GM04504 (cell line): ENCODE measurements at regions not wholly inside any gene's neighbourhood (a gene's known extent, or its start where the extent isn't known, plus 50 kb on each side); places are given as distances from the start of the nearest gene placed in this dataset.
A peak's percentile ranks its signal among the peaks of the same experiment; 100 is the strongest.

Experiments
- DNase-seq: peaks from one replicate; pipeline ENCODE4 v3.0.0-alpha.2; 2012; ENCODE audit warnings: low read depth

DNA sequence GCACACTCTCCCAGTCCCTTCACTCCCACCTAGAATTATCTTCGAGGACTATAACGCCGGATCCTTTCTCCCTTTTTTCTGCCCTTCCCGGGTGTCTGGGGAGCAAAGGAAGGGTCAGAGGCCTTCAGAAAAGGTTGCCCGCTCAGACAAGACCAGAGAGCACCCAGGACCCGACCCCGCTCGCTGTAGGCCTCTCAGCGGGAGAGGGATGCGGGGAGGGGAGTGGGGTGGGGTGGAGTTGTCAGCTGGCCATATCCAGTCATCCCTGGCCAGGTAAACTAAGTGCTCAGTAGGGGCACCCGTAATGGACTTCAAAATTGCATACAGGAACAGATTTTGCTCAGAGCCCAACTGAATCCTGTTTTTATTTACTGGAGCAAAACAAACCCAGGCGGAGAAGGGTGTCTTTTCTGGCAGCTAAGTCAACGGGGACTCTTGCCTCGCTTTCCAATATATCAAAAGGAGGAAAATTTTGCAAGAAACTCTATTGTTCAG lies 65.0 kb downstream of the NOL4 start:
- DNase-seq: no peak

DNA sequence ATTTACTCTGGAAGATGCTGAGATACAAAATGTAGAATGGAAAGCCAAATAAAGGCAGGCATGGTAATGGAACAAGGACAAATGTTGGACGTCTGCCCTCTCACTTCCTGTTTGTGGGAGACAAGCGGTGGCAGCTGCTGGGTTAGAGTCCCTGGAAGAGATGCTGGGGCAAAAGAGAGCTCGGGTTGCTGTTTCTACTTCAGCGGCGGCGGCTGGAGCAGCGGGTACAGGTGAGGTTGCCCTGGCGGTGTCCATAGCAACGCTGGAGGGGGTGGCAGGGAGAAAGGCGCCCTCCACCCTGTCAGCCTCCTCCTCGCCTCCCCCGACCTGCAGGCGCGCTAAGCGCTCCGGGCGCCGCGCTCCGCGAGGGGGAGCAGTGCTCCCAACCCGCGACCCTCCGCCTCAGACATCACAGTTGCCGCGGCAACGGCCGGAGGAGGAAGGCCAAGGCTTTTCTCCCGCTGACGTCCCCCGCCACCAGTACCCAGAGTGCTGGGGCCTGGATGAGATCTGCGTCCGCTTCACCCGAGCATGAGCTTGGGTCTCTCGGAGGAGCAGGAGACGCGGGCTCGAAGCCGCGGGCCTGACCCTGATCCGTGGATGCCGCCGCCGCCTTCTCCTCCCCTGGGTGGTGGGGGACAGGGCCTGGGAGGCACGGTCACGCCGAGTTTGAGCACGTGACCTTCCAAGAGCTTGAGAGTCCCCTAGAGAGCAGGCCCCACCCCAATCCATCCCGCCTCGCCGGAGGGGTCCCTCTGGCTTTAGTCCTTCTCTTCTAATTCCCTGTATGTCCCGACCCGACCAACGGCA lies 65.6 kb downstream of the NOL4 start:
- no peak for DNase-seq

DNA sequence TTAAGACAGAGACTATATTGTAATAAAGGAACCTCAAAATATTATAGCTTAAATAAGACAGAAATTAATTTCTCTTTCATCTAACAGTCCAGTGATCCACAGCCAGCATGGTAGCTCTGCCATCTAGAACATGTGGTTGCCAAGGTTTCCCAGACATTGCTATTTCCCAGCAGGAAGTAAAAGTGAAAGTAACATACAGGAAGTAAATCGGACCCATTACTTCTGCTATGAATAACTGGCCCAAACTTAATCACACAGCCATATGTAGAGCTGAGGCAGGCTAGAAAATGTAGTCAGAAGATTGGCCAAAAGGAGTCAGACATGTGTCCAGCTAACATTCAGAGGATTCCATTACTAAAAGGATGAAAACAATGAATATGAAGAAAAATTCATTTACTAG lies 71.0 kb downstream of the NOL4 start:
- no peak for DNase-seq

DNA sequence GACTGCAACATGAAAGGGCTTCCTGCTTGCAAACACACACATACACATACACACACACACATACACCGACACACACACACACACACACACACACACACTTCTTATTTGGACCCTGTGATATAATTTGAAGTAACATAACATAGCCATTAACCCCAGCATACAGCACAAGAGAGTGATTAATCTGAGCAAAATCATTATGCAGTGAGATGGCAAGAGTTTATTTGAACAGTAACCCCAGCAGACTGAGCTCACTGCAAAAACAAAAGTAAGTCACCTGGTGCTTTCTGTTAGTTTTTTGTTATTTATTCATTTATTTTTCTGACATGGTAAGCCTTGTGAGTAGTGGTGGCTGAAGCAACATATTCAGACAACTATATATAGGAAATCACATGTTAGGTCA lies 93.7 kb downstream of the NOL4 start:
- DNase-seq: no peak

DNA sequence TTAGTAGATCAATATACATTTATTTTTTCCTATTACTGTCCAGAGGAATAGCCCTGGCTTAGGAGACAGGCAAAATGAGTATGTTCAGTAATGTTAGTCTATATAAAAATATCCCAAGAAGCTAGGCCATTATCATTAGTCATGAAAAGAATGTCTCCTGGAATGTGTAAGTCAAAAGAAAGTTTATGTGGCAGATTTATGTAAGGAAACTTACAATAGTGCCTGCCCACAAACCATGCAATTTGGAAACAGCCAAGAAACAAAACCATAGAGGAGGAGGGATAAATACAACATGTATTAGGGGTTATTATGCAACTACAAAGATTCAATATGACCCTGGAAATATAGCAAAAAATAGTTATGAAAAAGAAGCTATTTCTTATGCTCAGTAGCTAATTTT lies 96.3 kb downstream of the NOL4 start:
- no peak for DNase-seq

DNA sequence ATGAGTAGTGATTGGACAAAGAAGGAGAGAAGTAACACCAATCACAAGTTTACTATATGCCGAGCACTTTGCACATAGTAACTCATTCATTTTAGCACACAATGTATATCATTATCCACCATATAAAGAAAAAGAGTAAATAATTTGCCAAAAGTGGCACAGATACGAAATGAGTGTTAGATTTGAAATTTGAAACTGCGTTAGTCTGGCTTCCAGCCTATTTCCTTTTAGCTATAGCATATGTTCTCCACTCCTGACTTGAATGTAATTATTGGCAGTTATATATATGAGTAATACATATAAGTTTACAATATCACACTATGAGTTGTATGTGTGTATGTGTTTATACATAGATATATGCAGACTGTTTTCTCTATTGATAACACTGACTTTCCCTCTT lies 98.6 kb downstream of the NOL4 start:
- DNase-seq: no peak

DNA sequence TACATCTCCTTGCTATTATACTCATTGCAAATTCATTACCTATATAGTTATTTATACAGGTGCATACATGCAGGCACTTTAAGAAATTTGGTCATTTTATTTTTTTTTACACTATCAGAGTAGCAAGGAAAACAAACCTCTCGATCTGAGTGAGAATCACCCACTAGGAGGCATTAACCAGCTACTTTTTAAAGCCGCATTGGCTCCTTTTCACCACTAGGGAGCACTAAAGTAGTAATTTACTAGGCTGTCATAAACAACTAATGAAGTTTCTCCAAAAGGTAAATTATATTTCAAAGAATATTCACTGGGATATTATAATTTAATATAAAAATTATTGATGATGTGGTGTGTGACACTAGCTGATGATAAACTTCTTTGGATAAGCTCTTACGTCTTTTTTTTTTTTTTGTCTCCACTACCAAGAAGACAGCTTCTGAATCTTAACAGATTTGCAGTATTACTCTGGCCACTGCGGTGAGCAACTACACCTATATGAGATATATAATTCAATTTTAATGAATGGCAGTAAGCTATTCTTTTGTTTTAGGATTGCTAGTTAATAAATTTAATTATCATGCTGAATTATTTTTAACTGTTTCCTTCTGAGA lies 101.9 kb downstream of the NOL4 start:
- peak; percentile 17 for DNase-seq

DNA sequence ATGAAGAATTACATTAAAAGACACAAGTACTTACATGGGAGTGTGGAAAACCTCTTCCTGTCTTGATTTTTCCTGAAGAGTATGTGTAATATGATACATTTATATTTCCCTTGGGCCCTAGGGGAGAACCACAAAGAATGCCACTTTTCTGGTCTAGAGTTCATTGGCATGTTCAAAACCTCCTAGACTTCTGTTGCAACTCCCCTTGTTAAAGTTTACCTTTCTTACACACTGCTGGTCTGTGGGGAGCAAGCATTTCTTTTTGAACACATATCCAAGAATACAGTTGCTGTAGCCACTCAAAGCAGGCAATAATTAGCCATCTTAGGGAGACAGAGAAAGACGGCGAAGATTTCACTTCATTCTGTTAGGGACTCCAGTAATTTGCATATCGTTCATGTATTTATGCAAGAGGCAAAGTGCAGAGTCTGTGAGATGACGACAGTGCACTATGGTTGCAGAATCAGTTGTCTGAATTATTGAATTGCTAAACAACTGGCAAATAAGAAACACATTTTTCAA lies 103.5 kb downstream of the NOL4 start:
- DNase-seq: no peak

DNA sequence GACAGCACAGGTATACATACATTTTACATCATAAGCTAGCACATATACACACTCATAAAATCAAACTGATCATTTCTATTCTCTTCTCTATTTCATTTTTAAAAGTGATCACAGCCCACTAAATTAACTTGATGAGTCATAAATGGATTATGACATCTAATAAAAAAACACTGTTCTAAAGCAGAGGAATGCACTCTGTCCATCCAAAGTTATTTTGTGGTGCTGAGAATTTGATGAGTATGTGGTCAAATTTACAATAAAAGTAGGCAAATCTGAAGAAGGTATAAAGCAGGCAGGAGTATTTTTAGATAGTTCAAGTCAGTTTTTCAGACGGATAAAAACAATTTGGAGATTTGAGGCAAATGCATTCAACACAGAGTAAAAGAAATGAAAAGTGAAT lies 104.4 kb downstream of the NOL4 start:
- no peak for DNase-seq

DNA sequence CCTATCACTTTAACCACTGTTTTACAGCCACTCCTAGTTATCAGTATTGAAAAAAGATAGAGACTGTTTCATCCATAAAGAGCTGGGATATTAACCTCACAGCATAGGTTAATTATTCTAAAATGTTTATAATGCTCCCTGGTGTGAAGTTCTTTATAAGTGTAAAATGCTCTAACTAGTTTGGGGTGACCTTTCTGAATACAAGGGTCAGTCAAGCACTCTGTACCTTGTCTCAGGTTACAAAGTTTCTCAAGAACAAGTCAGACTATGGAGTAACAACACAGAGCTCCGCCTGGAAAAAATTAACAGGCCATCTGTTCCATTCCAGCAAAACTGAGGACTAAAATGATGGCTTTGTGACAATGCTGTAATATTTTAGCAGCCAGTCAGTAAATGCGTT lies 107.4 kb downstream of the NOL4 start:
- DNase-seq: no peak

DNA sequence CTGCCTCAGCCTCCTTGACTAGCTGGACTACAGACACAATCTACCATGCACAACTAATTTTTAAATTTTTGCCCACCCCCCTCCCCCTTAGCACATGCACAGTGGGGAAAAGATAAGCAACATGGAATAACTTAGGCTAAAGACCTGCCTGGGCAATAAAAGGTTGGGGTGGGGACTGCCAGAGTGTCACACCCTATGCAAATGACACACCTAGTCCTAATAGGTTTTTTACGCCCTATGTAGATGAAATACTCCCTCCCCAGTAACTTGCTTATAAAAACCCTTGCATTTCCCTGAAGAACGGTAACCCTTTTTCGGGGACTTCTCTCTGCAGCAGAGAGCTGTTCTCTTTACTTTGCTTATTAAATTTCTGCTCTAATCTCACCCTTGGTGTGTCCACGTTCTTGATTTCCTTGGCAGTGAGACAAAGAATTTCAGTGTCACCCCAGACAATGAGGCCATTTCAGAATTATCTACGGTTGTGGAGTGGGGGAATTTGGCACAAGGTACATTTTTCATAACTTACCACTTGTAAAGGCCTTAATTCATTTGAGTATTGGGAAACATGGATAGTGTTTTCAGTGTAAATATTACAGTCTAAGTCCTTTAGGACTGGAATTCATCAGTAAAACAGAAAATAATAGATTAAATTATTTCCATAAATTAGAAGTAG lies 109.2 kb downstream of the NOL4 start:
- no peak for DNase-seq

DNA sequence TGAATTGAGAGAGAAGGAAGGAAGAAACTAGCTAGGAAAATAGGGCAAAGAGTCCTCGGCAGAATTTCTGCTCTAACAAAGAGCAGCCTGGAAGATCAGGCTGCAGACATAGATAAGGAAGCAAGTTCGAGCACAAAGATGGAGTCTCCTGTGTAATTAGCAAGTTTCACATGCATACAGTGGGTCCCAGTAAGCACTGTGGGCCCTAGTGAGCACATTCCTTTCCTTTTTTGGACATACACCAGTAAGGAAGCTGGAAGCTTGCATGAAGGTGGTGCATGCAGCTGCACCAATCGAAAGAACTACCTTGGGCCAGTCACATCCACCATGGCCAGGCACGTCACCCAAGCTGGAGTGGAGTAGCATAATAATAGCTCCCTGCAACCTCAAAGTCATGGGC lies 109.7 kb downstream of the NOL4 start:
- no peak for DNase-seq

DNA sequence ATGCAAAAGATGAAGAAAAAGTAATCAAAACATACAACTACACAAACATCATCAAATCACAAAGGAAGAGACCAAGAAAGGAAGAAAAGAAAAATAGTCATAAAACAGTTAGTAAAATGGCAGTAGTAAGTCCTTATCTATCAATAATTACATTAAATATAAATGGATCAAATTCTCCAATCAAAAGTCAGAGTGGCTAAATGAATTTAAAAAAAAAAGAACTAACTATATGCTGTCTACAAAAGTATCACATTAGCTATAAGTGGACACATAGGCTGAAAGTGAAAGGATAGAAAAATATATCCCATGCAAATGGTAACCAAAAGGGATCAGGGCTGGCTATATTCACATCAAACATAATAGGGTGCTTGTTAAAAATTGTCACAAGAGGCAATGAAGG lies 116.5 kb downstream of the NOL4 start:
- no peak for DNase-seq

DNA sequence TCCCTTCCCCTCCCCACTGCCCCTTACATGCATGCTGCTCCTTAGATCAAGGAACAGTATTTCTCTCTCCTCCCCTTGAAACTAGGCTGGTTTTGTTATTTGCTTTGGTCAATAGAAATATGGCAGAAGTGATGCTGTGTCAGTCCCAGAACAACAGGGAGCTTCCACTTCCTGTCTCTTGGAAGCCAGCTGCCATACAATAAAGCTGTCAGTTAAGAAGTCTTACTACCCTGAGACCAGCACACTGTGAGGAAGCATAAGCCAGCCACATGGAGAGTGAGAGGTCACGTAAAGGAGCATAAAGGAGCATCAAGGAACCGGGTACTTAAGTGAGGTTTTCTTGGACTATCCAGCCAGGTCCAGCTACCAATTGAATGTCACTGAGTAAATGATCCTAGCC lies 126.6 kb downstream of the NOL4 start:
- no peak for DNase-seq

DNA sequence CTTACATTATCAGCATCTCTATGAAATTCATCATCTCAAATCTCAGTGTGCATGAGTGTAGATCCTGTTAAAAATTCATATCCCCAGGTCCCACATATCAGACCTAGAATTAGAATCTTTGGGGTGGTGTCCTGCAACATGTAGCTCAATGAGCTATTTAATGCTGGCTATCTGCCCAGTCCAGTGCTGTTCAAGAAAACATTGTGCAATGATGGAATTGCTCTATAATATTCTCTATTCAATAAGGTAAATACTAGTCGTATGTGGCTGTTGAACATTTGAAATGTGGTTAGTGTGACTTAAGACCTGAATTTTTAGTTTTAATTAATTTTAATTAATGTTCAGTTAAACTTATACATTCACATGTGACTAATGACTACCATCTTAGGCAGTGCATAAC lies 127.4 kb downstream of the NOL4 start:
- DNase-seq: no peak

DNA sequence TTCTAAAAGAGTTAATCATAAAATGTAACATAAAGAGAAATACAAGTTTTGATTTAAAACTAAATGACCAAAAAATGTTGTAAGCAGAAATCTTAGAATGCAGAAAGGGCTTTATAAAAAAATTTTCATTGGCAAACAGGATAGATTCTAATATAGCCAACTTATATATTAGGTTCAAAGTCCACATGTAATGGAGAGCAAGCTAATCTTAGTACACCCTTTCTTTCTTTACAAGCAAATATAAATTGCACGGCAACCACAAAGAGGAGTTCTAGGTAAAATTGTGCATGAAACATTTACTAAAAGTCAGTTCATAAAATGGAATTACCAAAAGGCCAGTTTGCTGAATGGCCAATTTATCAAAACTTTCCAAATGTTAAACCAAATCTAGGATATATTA lies 130.6 kb downstream of the NOL4 start:
- no peak for DNase-seq

DNA sequence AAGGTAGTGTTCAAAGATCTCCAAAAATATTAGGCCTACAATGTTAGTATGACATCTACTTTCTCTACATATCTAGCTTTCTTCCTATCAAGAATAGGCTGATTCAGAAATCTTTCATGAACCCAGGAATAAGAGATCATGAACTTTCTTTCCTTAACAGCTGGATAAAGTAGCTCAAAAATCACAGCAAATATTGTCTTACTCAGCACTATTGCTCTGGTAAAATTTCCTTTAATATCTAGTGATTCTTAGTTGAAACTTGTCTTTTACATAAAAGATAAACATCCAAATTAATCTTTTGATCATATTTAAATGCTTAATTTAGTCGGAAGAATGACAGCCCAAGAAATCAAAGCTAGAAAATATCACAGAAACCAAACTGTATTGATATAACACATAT lies 131.9 kb downstream of the NOL4 start:
- no peak for DNase-seq

DNA sequence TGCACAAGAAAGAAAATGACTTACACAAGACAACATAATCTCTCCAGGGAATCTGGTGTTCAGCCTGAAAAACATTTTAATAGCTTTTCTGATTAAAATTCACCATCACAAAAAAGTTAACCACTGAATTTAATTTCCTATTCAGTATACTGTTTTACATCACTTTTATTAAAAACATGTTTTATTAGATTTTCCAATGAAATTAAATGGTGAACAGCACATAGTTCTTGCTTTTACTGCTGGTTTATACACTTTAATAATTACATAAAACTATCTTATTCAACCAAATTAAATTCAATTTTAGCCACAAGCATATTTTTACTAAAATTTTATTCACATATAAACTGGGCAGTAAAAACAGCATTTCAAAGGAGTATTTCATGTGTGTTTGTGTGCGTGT lies 138.3 kb downstream of the NOL4 start:
- no peak for DNase-seq

DNA sequence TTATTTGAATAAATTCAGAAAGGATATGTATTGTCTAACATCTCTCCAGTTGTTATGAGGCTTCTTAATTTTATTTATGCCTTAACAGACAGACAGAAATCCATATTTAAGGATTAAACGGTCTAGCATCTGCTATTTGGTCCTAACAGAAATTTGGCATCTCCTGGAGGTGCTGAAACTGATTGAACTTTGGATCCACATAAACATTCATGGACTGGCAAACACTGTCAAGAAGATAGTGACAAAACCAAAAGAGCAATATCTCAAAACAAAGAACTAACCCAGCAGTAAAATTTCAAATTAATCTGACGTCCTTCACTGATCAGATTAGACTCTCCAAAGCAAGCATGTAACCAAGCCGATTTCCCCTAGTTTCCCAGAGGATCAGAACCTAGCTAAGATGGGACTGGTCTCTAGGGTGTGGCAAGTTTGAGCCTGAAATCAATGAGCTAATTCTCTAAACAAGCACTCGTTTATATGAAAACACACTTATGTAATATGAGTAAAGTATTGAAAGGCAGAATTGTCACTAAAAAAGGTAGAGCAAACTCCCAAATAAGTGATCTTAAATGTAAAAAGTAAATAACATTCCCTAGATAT lies 139.5 kb downstream of the NOL4 start:
- no peak for DNase-seq

DNA sequence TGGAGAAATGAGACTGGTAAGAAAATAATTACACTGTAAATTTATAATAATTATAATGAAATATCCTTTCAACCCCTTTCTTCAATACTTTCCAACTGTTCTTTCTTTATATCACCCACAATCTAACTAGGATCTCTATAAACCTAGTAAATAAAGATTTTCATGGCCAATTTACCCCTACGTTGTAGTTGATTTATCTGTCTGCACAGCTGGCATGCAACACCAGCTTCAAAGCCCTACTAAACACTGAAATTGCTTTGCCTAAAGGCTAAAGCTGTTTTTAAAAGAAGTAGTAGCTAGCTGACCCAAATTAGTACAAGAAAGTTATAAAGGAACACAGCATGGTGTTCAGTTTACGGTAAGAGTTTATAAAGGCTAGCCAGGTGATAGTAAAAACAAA lies 140.1 kb downstream of the NOL4 start:
- DNase-seq: no peak

DNA sequence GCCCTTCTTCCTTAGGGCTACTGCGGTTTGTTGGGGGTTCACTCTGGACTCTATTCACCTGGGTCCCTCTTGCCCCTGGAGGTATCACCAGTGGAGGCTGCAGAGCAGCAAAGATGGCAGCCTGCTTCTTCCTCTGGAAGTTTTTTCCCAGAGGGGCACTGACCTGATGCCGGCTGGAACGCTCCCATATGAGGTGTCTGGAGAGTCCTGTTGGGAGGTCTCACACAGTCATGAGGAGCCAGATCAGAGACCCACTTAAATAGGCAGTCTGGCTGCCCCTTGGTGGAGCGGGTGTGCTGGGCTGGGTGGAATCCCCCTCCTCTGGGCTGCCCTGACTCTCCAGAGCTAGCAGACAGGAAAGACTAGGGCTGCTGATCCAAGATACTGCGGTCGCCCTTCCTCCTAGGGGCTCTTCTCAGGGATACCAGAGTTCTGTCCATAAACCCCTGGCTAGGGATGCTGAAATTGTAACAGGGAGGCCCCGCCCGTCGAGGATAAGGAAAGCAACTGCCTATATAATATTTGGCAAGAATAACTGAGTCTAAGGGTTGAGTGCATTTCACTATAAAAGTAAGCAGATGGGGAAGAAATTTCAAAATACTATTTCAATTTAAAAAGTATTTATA lies 140.7 kb downstream of the NOL4 start:
- DNase-seq: no peak

DNA sequence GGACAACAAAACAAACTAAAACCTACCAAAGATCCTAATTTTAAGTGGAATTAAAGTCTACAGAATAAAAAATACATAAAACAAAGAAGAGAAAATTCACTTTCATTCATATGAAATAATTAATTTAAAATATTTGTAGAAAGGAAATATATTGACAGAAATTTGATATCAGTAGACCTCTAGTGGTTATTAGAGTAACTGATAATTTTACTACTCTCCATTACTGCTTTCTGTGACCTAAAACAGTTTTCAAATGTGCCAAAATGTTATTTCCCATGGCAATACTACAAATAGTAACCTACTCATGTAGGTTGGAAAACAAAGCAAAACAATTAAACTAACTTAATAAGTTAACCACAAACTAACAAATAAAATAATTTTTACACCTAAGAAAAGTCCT lies 147.1 kb downstream of the NOL4 start:
- DNase-seq: no peak
